Epithelial cell of proximal tubule (primary cell): ENCODE measurements at regions not wholly inside any gene's neighbourhood (a gene's known extent, or its start where the extent isn't known, plus 50 kb on each side); places are given as distances from the start of the nearest gene placed in this dataset.

ENCODE experiments used
- DNase-seq: peaks from one replicate; pipeline ENCODE4 v3.0.0-alpha.2; 2011; ENCODE audit warnings: low read depth
- H3K4me3 ChIP-seq: 2 replicates; pipeline ENCODE4 v1.5.1; 2011; ENCODE audit warnings: low read depth, mild to moderate bottlenecking, low read length
- TF ChIP-seq, protein P1 (sequence below): conservative IDR thresholded peaks from 2 replicates; pipeline ENCODE4 v1.5.1; 2012; ENCODE audit warnings: low read depth, mild to moderate bottlenecking, low read length

DNA sequence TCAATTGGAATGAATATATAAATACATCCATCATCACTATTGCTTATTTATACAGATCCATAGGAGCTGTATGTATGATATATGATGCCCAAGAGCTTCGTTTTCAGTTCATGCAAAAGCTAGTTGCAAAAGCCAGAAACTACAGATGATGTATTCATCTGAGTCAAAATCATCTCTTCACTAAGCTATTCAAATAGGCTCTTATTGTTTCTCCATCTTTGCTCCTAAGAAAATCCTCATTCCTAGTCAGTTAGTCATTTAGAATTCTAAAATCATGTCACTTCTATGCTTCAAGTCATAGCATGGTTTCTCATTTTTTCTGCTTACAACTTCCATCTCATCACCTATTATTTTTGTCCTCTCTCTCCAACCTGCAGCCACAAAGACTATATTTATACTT, 300.1 kb upstream of the TRAM1L1 start:
- no peak overlapping the region for H3K4me3 ChIP-seq
- DNase-seq, result no peak
- TF ChIP-seq, protein P1, sequence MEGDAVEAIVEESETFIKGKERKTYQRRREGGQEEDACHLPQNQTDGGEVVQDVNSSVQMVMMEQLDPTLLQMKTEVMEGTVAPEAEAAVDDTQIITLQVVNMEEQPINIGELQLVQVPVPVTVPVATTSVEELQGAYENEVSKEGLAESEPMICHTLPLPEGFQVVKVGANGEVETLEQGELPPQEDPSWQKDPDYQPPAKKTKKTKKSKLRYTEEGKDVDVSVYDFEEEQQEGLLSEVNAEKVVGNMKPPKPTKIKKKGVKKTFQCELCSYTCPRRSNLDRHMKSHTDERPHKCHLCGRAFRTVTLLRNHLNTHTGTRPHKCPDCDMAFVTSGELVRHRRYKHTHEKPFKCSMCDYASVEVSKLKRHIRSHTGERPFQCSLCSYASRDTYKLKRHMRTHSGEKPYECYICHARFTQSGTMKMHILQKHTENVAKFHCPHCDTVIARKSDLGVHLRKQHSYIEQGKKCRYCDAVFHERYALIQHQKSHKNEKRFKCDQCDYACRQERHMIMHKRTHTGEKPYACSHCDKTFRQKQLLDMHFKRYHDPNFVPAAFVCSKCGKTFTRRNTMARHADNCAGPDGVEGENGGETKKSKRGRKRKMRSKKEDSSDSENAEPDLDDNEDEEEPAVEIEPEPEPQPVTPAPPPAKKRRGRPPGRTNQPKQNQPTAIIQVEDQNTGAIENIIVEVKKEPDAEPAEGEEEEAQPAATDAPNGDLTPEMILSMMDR, result no peak

DNA sequence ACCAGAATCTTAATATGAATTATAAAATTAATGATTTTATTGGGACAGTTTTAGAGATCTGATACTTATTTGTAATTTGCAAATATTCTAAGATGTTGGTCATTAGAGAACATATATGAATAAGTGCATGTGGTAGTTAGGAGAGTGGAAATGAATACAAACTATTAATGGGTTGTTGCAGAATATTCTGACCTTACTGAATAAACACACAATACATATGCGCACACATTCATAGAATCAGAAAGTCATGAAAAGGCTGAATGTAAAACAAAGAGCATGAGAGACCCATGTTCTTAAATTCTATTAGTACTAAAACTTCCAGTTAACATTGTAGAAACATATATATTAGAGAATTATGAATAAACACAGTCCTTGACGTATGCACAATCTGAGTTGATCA, 301.7 kb upstream of the TRAM1L1 start:
- DNase-seq, result no peak
- TF ChIP-seq, protein P1, result no peak
- H3K4me3 ChIP-seq, result no peak overlapping the region

DNA sequence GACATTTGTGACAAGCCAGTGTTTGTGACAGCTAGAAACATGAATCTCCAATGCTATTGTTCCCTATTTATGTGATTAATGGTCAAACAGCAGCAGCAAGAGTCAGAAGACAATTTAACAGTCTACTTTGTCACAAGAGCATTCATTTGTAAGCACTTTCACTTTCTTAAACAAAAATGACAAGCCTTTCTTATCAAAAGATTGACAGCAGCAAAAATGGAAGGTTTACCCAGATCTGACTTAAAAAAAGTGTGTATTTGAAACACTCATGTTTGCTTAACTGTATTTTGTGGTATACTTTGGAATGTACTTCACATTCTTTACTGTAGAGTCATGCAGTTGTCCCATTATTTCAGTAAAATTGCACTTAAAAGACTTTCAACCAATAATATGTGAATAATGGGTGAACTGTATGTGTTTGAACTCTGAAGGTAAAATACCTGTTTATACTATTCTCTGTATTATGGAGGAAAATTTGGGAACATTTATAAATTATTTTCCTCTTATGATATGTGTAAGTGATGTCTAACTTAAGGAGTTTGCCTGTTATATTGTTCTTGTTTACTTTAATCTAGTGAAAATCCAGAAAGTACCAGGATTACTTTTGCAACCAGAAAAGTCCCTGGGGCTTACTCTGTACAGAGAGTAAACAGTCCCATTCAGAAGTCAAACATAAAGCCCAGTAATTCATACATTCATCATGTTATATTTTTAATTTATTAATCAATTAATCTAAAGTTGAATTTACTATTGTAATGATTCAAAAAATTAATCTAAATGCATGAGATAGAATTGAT, 314.9 kb upstream of the TRAM1L1 start:
- TF ChIP-seq, protein P1, result no peak
- DNase-seq, result peak; percentile 76
- H3K4me3 ChIP-seq, result peak overlapping the region; percentile 17

DNA sequence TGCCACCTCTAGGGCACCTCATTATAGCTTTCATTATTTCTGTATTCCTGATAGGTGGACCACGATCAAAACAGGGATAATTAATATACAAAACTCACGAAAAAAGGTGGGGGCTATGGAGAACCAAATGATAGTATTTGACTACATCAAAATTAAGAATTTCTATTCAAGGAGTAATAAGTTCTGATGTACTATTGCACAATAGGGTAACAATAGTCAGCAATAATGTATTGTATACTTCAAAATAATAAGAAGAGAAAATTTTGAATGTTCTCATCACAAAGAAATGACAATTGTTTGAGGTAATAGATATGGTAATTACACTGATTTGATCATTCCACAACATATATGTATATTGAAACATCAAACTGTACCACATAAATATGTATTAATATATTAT, 327.3 kb upstream of the TRAM1L1 start:
- DNase-seq, result no peak
- TF ChIP-seq, protein P1, result no peak
- no peak overlapping the region for H3K4me3 ChIP-seq

DNA sequence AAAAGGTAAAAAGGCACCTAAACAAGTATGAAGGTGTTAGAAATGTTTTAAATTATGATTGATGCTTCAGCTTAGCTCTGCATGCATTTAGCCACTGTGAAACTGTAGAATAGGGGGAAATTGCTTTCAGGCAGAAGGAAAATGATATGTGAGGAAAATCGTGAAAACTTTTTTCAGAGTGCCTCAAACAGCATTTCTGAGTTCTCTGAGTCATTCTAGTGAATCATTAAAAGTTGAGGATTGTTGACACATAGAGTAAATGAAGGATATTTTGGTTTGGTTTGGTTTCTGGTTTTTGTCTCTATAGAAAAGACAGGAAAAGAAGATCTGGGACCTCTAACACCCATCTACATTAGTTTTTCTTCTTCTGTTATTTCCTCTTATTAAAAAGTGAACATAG, 332.5 kb upstream of the TRAM1L1 start:
- TF ChIP-seq, protein P1, result no peak
- DNase-seq, result peak; percentile 25
- H3K4me3 ChIP-seq, result no peak overlapping the region

DNA sequence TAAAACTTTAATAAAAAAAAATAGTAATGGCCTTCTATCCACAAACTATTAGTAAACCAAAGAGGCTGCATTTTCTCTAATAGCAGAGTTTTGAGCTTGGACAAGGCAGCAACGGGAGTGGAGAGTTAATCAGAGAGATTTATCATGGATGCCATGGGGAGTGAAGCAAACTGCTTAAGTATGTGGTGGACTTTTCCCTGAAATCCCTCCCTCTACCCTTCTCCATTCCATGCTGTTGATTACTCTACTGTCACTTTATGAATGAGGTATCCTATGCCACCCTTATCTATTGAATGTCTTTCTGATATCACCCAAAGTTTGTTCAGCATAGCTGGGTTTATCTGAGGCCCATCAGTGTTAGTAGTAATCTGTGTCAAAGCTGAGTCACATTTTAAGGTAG, 335.6 kb upstream of the TRAM1L1 start:
- no peak for DNase-seq
- TF ChIP-seq, protein P1, result no peak
- H3K4me3 ChIP-seq, result no peak overlapping the region

DNA sequence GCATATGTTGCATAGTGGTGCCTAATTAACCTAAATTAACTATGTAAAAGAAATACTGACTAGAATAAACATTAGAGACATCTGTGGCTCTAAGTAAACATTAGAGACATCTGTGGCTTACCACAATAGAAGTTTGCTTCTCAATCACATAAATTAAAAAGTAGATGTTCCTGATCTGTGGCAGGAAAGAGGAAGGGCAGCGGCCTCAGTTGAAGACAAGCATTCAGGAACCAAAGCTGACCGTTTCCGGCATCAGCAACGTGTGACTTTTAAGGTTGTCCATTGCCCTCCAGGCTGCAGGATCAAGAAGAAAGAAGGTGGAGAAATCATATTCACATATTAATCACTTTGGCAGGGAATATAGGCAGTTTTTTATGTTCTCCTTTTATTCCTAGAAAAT, 336.3 kb upstream of the TRAM1L1 start:
- no peak overlapping the region for H3K4me3 ChIP-seq
- TF ChIP-seq, protein P1, result no peak
- no peak for DNase-seq
